ENCODE measurements at regions not wholly inside any gene's neighbourhood (a gene's known extent, or its start where the extent isn't known, plus 50 kb on each side); places are given as distances from the start of the nearest gene placed in this dataset.

- TF ChIP-seq, protein P1, sequence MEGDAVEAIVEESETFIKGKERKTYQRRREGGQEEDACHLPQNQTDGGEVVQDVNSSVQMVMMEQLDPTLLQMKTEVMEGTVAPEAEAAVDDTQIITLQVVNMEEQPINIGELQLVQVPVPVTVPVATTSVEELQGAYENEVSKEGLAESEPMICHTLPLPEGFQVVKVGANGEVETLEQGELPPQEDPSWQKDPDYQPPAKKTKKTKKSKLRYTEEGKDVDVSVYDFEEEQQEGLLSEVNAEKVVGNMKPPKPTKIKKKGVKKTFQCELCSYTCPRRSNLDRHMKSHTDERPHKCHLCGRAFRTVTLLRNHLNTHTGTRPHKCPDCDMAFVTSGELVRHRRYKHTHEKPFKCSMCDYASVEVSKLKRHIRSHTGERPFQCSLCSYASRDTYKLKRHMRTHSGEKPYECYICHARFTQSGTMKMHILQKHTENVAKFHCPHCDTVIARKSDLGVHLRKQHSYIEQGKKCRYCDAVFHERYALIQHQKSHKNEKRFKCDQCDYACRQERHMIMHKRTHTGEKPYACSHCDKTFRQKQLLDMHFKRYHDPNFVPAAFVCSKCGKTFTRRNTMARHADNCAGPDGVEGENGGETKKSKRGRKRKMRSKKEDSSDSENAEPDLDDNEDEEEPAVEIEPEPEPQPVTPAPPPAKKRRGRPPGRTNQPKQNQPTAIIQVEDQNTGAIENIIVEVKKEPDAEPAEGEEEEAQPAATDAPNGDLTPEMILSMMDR (conservative IDR thresholded peaks at IDR 0.05; ENCODE audit: low read depth, low read length): no peak
- no peak overlapping the region for H3K4me3 ChIP-seq (ENCODE audit: low read depth, low read length)
- DNase-seq (ENCODE audit: low read depth): no peak
Observed at GRCh38 chr2:116211719-116212118, 1602.8 kb upstream of the DDX18 start.

GRCh38 chr2:116222793-116223192, 1591.7 kb upstream of the DDX18 start:
- no peak for DNase-seq (ENCODE audit: low read depth)
- H3K4me3 ChIP-seq (ENCODE audit: low read depth, low read length): no peak overlapping the region
- TF ChIP-seq, protein P1 (conservative IDR thresholded peaks at IDR 0.05; ENCODE audit: low read depth, low read length): no peak

DNA sequence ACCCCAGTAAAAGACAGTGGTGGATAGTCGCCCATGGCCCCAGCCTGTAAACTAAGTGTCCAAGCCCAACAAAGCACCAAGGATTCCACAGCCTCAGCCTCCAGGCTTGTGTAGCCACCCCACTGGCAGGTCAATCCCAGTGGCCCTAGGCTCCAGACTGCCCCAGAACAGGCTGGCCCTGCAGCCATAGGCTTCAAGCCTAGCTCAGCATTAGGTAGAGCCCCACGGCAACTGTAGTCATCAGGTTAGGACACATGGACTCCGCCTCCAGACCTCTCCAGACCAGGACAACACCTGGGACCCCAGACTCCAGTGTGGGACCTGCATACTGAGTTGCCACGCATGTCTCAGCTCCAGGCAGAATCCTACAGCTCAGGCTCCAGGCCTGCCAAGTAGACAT, 1590.6 kb upstream of the DDX18 start:
- no peak for DNase-seq (ENCODE audit: low read depth)
- TF ChIP-seq, protein P1 (conservative IDR thresholded peaks at IDR 0.05; ENCODE audit: low read depth, low read length): no peak
- no peak overlapping the region for H3K4me3 ChIP-seq (ENCODE audit: low read depth, low read length)

- DNase-seq (ENCODE audit: low read depth): no peak
- TF ChIP-seq, protein P1 (conservative IDR thresholded peaks at IDR 0.05; ENCODE audit: low read depth, low read length): no peak
- no peak overlapping the region for H3K4me3 ChIP-seq (ENCODE audit: low read depth, low read length)
Observed at GRCh38 chr2:116224610-116225009, 1589.9 kb upstream of the DDX18 start.

DNA sequence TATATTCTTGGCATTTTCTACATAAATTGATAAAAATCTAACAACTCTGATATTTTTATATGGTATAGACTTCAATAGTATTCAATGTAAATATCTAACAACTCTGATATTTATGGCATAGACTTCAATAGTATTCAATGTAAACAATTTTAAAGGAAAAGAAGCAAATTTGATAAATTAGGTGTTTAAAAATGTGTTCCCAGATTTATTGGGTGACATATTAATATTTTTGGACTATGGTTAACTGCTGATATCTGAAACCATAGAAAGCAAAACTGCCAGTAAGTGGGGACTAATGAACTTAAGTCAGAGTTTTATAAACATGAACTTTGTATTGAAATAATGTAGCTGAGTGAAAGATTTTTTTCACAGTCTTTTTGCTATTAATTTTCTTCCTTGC, 1576.0 kb upstream of the DDX18 start:
- DNase-seq (ENCODE audit: low read depth): no peak
- no peak overlapping the region for H3K4me3 ChIP-seq (ENCODE audit: low read depth, low read length)
- TF ChIP-seq, protein P1 (conservative IDR thresholded peaks at IDR 0.05; ENCODE audit: low read depth, low read length): no peak

- no peak overlapping the region for H3K4me3 ChIP-seq (ENCODE audit: low read depth, low read length)
- TF ChIP-seq, protein P1 (conservative IDR thresholded peaks at IDR 0.05; ENCODE audit: low read depth, low read length): no peak
- DNase-seq (ENCODE audit: low read depth): no peak
Observed at GRCh38 chr2:116250376-116250775, 1564.1 kb upstream of the DDX18 start.

- DNase-seq (ENCODE audit: low read depth): no peak
- TF ChIP-seq, protein P1 (conservative IDR thresholded peaks at IDR 0.05; ENCODE audit: low read depth, low read length): no peak
- H3K4me3 ChIP-seq (ENCODE audit: low read depth, low read length): no peak overlapping the region
Observed at GRCh38 chr2:116264872-116265271, 1549.6 kb upstream of the DDX18 start.

All from choroid plexus epithelial cell (primary cell).